Mammary epithelial cell (primary cell): ENCODE measurements at regions not wholly inside any gene's neighbourhood (a gene's known extent, or its start where the extent isn't known, plus 50 kb on each side); places are given as distances from the start of the nearest gene placed in this dataset.

Experiments used
- EZH2 ChIP-seq: IDR thresholded peaks from 2 replicates; pipeline ENCODE4 v1.6.1; 2012; ENCODE audit warnings: low read length, inconsistent platforms, borderline replicate concordance
- TF ChIP-seq, protein P1 (sequence below), 2 donors: IDR thresholded peaks in 1 of 2; conservative IDR thresholded peaks in 1 of 2; 2 replicates each; pipeline ENCODE4 v1.5.1; 2011 to 2012; ENCODE audit warnings: inconsistent platforms in 2 of 2, low read length in 2 of 2, mild to moderate bottlenecking in 2 of 2, control low read depth in 1 of 2, low read depth in 1 of 2; ENCODE audit not compliant: insufficient read depth in 1 of 2; ENCODE audit errors: extremely low read depth in 1 of 2

DNA sequence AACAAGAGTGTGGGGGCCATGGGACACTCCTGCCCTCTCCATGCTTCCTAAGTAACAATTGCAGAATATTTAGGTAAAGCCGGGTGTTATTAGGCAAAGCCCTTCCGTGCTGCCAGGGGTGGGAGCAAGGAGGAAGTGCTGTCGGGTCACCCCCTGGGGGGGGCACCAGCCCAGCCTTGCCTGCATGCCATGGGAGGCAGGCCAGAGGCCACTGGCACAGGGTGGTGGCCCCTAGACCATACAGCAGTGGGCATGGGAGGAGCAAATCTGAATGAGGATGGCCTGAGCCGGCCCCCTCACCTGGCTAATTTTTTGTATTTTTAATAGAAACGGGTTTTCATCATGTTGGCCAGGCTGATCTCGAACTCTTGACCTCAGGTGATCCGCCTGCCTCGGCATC lies 355.7 kb upstream of the CDH8 start:
- no peak for TF ChIP-seq EZH2
- TF ChIP-seq, protein P1, sequence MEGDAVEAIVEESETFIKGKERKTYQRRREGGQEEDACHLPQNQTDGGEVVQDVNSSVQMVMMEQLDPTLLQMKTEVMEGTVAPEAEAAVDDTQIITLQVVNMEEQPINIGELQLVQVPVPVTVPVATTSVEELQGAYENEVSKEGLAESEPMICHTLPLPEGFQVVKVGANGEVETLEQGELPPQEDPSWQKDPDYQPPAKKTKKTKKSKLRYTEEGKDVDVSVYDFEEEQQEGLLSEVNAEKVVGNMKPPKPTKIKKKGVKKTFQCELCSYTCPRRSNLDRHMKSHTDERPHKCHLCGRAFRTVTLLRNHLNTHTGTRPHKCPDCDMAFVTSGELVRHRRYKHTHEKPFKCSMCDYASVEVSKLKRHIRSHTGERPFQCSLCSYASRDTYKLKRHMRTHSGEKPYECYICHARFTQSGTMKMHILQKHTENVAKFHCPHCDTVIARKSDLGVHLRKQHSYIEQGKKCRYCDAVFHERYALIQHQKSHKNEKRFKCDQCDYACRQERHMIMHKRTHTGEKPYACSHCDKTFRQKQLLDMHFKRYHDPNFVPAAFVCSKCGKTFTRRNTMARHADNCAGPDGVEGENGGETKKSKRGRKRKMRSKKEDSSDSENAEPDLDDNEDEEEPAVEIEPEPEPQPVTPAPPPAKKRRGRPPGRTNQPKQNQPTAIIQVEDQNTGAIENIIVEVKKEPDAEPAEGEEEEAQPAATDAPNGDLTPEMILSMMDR (conservative IDR thresholded peaks at IDR 0.05 in 1 of 2, IDR thresholded peaks at IDR 0.05 in 1 of 2; ENCODE audit: extremely low read depth in 1 of 2, insufficient read depth in 1 of 2, low read depth in 1 of 2, low read length in 2 of 2), result no peak
